Mucosa of descending colon (tissue), 3 donors: ENCODE measurements at regions not wholly inside any gene's neighbourhood (a gene's known extent, or its start where the extent isn't known, plus 50 kb on each side); places are given as distances from the start of the nearest gene placed in this dataset.

Experiments
- ATAC-seq: fragments of 200-7000 bp; cut with Tn5 transposase; one replicate; pipeline ENCODE4 v1.9.1; 2020; ENCODE audit warnings: mild to moderate bottlenecking, moderate library complexity
- DNase-seq, 3 donors: peaks; one replicate each; pipeline ENCODE4 v3.0.0-alpha.2; 2020
- H3K36me3 ChIP-seq: fragments of 200-600 bp; one replicate; pipeline ENCODE4 v1.8.0; 2021; ENCODE audit warnings: low read depth, mild to moderate bottlenecking
- H3K4me1 ChIP-seq: fragments of 200-600 bp; one replicate; pipeline ENCODE4 v1.8.0; 2021; ENCODE audit warnings: low read depth, mild to moderate bottlenecking
- H3K4me3 ChIP-seq: fragments of 200-600 bp; one replicate; pipeline ENCODE4 v1.8.0; 2021; ENCODE audit warnings: mild to moderate bottlenecking
- H3K9me3 ChIP-seq: fragments of 200-600 bp; one replicate; pipeline ENCODE4 v1.8.0; 2021; ENCODE audit warnings: mild to moderate bottlenecking
- CTCF ChIP-seq: fragments of 200-600 bp; IDR thresholded peaks from one replicate; pipeline ENCODE4 v1.8.0; 2022; ENCODE audit warnings: antibody characterized with exemption, mild to moderate bottlenecking
- intact Hi-C, 2 donors: fragments of 100-400 bp; cut with DNase I in 1 of 2; cut with micrococcal nuclease in 1 of 2; formaldehyde crosslinking; loops; one replicate each; pipeline versions ENCODE4 v1.11.0 to v1.11.1; 2022; cut with DNase I, micrococcal nuclease
- donor health status: DM: no; HTN: no; CAD: no; lungs with moderate emphysema.
- donor health status: DM: no; HTN: no; CAD: no.
- donor health status: DM: no; HTN: yes; CAD: no.

GRCh38 chr10:32144817-32145688 is 88.8 kb upstream of the KIF5B start:
- ATAC-seq (peak; percentile 80), DNase-seq (peak; percentile 72 to 85 (median 81))
- Histone ChIP-seq H3K4me1 (peaks cover 17% of the 10 kb centered on the region), H3K4me3 (no peak overlapping the region), H3K36me3 (no peaks in the 10 kb centered on the region), H3K9me3 (no peaks in the 10 kb centered on the region)
- intact Hi-C loops = no loop called here
- no peak for TF ChIP-seq CTCF

DNA sequence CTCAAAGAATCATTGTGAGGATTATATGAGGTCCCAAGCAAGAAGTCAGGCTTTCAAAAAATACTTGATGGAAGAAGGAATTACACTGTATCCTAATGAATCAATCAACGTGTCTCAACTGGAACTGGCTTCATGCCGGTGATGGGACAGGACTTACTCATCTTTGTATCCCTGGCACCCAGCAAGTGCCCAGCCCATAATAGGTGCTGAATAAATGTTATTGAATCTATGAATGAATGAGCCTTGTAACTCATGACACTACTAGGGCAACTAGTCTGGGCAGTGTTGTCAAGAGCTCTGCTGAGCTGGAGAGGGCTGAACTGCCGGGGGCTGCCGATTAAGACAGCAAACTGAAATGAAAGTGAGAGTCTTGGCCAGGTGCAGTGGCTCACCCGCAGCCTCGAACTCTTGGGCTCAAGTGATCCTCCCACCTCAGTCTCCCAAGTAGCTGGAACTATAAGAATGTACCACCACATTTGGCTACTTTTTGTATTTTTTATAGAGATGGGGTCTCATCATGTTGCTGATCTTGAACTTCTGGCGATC is 87.2 kb upstream of the KIF5B start:
- Histone ChIP-seq H3K4me3 (no peak overlapping the region), H3K36me3 (no peaks in the 10 kb centered on the region), H3K4me1 (peaks cover 30% of the 10 kb centered on the region), H3K9me3 (no peaks in the 10 kb centered on the region)
- TF ChIP-seq CTCF = no peak
- no peak for ATAC-seq
- DNase-seq = no peak
- intact Hi-C loops = no loop called here

GRCh38 chr10:32142646-32143045 is 86.4 kb upstream of the KIF5B start:
- Histone ChIP-seq H3K9me3 (no peaks in the 10 kb centered on the region), H3K4me3 (no peak overlapping the region), H3K4me1 (peaks cover 30% of the 10 kb centered on the region), H3K36me3 (no peaks in the 10 kb centered on the region)
- no peak for TF ChIP-seq CTCF
- intact Hi-C loops = no loop called here
- ATAC-seq (no peak), DNase-seq (no peak)

DNA sequence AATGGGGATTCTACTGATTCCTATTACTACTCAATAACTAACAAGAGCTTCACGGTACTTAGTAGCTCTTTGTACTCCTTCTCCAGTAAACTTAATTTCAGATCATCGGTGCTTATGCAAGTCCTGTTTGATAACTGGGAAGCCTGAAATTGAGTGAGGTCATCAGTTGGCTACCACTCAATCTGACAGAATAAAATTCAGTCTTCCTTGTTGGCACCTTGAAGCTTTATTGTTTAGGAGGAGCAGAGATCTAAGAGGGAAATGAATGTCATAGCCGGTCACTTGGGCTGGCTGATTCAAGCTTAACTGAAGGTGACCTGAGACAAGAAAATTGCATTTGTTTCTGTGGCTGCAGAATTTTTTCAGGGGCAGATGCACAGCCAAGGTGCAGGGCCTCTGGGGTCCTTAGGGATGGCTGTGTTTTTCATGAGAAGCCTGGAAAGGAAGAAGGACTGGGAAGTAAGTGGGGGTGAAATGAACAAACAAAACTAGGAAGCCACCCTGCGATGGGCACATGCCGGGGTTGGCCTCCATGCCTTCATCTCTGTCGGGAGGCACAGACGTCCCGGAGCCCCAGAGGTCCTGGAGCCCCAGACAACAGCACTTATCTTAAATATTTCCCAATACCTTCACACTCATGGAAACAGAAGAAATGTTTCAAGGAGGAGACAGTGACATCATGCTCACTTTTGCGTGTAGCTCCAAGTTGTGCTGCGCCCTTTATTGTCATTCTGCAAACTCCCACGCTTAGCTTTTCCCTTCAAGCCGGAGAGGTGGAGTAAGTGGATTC is 85.0 kb upstream of the KIF5B start:
- peak; percentile 76 for ATAC-seq

DNA sequence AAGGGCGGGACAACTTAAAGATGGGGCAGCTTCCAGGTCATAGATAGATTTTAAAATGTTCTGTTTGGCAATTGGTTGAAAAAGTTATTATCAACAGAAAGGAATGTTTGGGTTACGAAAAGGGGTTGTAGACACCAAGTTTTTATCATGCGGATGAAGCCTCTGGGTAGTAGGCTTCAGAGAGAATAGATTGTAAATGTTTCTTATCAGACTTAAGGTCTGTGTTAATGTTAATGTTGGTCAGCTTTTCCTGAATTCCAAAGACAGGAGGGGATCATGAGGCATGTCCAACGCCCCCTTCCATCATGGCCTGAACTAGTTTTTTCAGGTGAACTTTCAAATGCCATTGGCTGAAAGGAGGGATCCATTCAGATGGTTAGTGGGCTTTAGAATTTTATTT is 84.2 kb upstream of the KIF5B start:
- no peaks in the 10 kb centered on the region for H3K9me3 ChIP-seq
- ATAC-seq = no peak
- peaks cover 33% of the 10 kb centered on the region for H3K4me1 ChIP-seq
- no peak for TF ChIP-seq CTCF
- no peaks in the 10 kb centered on the region for H3K36me3 ChIP-seq
- no peak overlapping the region for H3K4me3 ChIP-seq
- DNase-seq = no peak
- intact Hi-C loops = no loop called here

More for the DNA sequence above, 85.0 kb upstream of the KIF5B start:
- peak in 2 of 3 donors; percentile 52 to 77 for DNase-seq
- Histone ChIP-seq H3K9me3 (no peaks in the 10 kb centered on the region), H3K36me3 (no peaks in the 10 kb centered on the region), H3K4me1 (peaks cover 33% of the 10 kb centered on the region), H3K4me3 (no peak overlapping the region)
- TF ChIP-seq CTCF = no peak
- intact Hi-C loops = no loop called here
